ES-I3 (cell line): ENCODE measurements at regions not wholly inside any gene's neighbourhood (a gene's known extent, or its start where the extent isn't known, plus 50 kb on each side); places are given as distances from the start of the nearest gene placed in this dataset.
A peak's percentile ranks its signal among the peaks of the same experiment; 100 is the strongest.
"Not testable (repeated sequence)": the region's sequence is repeated elsewhere in the genome, so short reads cannot be mapped to it uniquely, and the experiment has no call there.

ENCODE experiments used
- H3K36me3 ChIP-seq: 2 replicates; pipeline ENCODE4 v1.6.1; 2013; ENCODE audit warnings: mild to moderate bottlenecking, low read length, control low read depth, moderate library complexity; ENCODE audit not compliant: insufficient read depth
- H3K4me1 ChIP-seq: 2 replicates; pipeline ENCODE4 v1.6.1; 2013; ENCODE audit warnings: mild to moderate bottlenecking, control low read depth, low read length; ENCODE audit not compliant: insufficient read depth
- H3K9ac ChIP-seq: 2 replicates; pipeline ENCODE4 v1.6.1; 2013; ENCODE audit warnings: low read depth, mild to moderate bottlenecking, low read length, moderate library complexity
- H3K9me3 ChIP-seq: 2 replicates; pipeline ENCODE4 v1.6.1; 2013; ENCODE audit warnings: mild to moderate bottlenecking, low read length, moderate library complexity; ENCODE audit not compliant: control insufficient read depth, insufficient read depth

DNA sequence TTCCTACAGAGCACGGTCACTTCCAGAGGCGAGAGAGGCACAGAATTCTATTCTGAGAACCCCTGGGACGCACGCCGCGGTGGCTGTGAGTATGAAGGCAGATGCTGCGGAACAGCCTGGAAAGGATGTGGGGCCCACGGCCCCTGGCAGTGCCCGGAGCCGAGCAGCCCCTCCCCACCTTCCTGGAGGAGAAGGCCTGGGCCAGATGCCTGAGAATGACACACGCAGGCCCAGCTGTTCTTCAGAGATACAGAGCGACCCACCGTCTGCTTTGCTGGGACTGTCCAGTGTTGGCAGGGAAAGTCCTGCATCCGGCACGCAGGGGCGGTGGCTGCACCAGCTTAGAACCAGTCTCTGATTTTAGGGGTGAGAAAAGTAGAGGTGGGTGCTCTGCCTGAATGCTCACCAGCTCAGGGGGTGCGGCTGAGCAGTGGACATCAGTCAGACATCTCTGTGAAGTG lies 116.7 kb upstream of the LPCAT1 start:
- no peaks in the 10 kb centered on the region for H3K36me3 ChIP-seq
- H3K9me3 ChIP-seq: no peaks in the 10 kb centered on the region
- peaks cover 11% of the 10 kb centered on the region for H3K4me1 ChIP-seq
- no peak overlapping the region for H3K9ac ChIP-seq

DNA sequence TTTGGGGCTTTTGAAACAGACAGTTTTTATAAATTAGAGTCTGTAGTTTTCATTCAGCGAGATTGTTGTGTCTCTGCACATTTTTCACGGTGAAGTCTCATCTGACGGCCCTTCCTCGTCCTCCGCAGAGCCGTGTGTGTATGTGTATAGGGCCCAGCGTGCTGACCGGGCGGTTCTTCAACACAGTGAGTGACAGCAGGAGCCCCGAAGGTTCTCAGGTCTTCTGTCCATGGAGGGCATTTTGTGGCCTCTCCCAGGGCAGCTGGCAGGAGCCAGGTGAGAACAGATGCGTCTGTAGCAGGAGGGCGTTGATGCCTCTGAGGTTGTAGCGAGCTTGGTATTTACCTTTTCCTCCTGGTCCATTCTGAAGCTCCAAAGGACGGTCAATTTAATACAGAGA lies 116.0 kb upstream of the LPCAT1 start:
- no peaks in the 10 kb centered on the region for H3K36me3 ChIP-seq
- no peak overlapping the region for H3K9ac ChIP-seq
- no peaks in the 10 kb centered on the region for H3K9me3 ChIP-seq
- H3K4me1 ChIP-seq: peaks cover 11% of the 10 kb centered on the region

DNA sequence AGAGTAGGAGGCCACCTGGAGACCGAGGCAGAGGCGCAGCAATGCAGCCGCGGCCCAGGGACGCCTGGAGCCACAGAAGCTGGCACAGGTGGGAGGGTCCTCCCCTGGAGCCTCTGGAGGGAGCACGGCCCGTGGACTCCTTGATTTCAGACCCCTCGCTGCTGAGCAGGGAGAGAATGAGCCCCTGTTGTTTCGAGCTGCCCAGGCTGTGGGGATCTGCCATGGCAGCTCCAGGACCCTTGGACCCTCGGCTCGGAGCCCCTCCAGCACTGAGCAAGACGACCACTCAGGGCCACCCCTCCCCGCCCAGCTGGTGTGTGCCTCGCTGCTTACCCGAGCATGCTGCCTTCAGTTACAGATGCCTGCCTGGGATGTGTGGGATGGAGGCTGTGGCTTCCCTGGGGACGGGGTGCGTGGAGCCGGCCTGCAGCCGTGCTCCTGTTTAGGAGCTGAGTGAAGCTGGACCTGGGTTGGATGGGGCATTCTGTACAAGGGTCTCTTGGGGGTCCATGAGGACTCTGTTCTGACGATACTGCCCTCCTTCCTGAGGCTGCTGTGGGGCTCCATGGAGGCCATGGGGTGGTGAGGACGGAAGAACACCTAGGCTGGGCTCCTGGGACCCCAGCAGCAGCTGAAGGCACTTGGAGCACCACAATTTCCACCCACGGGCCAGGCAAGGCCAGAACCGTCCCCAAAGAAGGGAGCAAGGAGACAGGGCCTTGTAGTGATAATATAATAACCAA lies 115.1 kb upstream of the LPCAT1 start:
- H3K9me3 ChIP-seq: no peaks in the 10 kb centered on the region
- H3K4me1 ChIP-seq: peaks cover 8% of the 10 kb centered on the region
- H3K36me3 ChIP-seq: no peaks in the 10 kb centered on the region
- H3K9ac ChIP-seq: no peak overlapping the region

DNA sequence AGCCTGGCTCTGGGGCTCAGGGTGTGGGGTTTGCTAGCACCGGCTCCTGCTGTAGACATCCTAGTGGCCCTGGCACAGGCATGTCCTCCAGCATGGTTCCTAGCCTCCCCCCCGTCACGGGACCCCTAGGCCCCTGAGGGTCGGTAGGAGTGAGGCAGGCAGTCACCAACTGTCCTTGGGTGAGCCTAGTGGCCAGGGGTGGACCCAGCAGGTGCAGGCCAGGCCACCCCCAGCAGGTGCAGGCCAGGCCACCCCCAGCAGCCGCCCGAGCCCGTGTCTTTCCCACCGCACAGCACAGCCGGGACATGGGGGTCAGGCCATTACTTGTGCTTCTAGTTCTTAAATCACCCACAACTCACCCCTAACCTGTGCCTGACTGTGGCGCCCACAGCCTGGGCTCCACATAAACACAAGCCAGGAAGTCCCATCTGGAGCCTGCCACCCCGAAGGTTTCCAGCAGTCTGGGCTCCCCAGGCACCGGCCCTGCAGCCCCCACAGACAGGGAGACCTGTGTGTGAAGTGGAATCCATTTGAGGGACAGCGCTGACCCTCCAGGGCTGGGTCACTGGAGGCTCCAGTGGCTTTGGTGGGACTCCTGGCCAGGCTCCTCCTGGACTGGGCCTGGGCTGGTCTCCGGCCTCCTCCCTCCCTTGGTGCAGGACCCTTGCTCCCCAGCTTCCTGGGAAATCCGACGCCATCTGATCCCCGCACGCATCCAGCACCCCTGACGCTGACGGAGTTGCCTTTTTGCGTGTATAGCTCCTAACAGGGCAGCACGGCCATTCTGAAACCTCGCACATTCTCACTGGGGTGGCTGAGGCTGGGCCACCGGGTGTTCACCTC lies 114.1 kb upstream of the LPCAT1 start:
- Histone ChIP-seq H3K9ac (no peak overlapping the region), H3K9me3 (no peaks in the 10 kb centered on the region), H3K4me1 (peaks cover 5% of the 10 kb centered on the region; the same call in 1 of the 2 replicates), H3K36me3 (no peaks in the 10 kb centered on the region)

DNA sequence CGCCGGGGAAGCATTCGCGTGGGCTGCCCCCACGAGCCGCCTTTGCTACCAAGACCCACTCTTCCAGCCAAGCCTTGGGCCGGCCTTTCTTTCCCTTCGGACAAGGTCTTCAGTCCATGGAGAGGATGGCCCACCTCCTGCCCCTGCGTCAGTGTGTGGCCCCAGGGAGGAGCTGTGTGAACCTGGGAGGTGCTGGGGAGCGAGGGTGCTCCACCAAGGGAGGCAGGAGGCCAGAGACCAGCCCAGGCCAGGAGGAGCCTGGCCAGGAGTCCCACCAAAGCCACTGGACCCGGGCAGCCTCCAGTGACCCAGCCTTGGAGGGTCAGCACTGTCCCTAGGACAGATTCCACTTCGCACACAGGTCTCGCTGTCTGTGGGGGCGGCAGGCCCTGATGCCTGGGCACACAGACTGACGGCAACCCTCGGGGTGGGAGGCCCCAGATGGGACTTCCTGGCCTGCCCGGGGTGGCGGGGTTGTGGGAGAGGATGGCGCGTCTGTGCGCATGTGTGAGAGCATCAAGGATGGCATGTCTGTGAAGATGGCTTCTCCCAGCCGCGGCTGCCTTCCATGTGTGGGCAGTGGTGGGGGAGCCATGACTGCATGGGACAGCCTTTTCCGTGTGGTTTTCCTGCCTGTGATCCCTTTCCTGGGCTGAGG lies 113.3 kb upstream of the LPCAT1 start:
- Histone ChIP-seq H3K4me1 (peaks cover 5% of the 10 kb centered on the region; the same call in 1 of the 2 replicates), H3K9ac (no peak overlapping the region), H3K9me3 (no peaks in the 10 kb centered on the region), H3K36me3 (no peaks in the 10 kb centered on the region)

DNA sequence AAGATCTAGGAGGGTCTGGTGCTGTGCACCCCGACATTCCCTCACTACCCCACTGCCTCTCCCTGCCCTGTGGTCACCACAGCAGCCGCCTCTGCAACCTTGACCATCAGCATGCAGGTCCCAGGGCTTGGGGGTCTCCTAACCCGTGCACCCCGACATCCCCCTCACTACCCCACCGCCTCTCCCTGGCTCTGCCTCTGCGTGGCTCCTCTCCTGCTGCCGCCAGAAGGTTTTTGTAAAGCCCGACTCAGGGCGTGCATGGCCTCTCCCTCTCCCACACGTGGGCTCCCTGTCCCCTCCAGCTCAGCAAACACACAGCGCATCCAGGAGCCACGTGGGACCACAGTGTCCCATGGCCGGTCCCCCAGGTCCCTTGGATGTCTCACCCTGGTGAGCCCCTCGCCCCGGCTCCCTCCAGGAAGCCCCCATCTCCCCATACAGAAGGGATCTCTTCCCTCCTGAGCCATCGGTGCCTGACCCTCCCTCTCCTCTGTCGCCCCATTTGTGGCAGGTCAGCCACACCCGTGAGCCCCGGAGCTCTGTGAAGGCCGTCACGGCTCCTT lies 112.5 kb upstream of the LPCAT1 start:
- not testable (repeated sequence) for H3K36me3 ChIP-seq, H3K4me1 ChIP-seq, H3K9ac ChIP-seq, H3K9me3 ChIP-seq

DNA sequence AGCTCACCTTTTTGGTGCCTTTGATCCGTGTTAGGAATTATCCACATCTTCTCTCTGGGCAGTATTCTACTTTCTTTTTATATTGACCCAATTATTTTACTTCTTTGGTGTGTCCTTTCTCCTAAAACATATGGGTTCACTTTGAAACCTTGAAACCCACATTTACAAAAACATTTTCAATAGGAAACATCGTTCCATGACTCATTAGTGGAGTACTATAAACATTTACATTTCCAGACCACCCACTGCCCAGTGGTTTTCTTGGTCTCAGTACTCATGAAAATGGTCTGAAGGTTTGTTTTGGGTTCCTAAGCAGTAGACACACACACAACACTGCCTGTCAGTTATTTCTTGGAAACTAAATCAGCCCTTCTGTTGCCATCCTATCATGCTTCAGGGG lies 111.7 kb upstream of the LPCAT1 start:
- H3K36me3 ChIP-seq, H3K9ac ChIP-seq, H3K9me3 ChIP-seq, H3K4me1 ChIP-seq: not testable (repeated sequence)

DNA sequence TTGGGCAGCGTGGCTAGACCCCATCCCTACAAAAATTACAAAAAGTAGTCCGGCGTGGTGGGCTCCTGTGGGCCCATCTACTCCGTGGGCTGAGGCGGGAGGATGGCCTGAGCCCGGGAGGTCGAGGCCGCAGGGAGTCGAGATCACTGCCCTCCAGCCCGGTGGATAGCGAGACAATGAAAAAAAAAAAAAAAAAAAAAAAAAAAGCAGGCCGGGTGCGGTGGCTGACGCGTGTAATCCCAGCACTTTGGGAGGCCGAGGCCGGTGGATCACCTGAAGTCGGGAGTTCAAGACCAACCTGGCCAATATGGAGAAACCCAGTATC lies 110.5 kb upstream of the LPCAT1 start:
- H3K36me3 ChIP-seq: no peaks in the 10 kb centered on the region
- peak overlapping the region; percentile 80 for H3K9ac ChIP-seq

DNA sequence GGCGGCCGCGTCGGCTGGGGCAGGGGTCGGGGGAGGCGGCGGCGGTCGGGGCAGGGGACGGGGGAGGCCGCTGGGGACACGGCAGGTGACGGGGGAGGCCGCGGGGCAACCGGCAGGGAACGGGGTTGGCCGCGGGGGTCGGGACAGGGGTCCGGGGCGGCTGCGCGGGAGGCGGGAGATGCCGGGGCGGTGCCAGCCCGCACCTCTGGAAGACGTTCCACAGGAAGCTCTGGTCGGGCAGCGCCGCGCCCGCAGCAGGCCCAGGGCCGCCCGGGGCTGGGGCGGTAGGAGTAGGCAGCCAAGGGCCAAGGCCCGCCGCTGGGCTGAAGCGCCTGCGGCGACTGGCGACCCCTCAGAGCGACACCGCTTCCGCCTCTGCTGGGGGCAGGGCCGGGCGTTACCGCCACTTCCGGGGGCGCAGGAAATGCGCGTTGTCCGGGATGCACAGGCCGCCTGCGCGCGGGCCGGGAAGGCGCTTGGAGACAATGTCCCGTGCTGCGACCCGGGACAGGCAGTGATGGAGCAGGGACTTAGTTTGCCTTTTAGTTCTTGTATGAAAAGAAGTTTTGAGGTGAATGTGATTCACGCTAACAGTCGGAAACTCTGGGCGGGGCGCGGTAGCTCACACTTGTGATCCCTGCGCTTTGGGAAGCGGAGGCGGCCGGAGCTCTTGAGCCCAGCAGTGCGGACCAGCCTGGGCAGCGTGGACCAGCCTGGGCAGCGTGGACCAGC lies 110.0 kb upstream of the LPCAT1 start:
- H3K4me1 ChIP-seq: no peaks in the 10 kb centered on the region

More for the DNA sequence above, 110.5 kb upstream of the LPCAT1 start:
- H3K4me1 ChIP-seq: no peaks in the 10 kb centered on the region
- H3K9me3 ChIP-seq: no peaks in the 10 kb centered on the region

DNA sequence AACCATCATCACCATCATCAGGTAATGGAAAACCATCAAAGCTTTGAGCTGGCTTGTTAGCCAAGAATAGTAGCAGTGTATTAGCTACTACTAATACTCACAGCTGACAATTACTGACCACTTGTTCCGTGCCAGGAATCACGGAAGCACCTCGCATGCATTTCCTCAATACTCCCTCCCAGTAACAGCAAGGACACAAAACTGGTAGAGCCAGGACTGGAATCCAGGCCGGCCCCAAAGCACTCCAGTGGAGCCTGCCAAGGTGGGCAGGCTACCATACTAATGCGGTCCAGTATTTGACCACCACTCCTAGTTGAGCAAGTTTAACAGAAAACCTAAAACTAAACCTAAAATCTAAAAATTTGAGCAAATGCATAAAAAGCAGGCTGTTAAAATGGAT lies 107.2 kb upstream of the LPCAT1 start:
- H3K36me3 ChIP-seq, H3K4me1 ChIP-seq, H3K9ac ChIP-seq, H3K9me3 ChIP-seq: not testable (repeated sequence)

More for the DNA sequence above, 110.0 kb upstream of the LPCAT1 start:
- Histone ChIP-seq H3K36me3 (no peaks in the 10 kb centered on the region), H3K9me3 (no peaks in the 10 kb centered on the region), H3K9ac (peak overlapping the region; percentile 80)

DNA sequence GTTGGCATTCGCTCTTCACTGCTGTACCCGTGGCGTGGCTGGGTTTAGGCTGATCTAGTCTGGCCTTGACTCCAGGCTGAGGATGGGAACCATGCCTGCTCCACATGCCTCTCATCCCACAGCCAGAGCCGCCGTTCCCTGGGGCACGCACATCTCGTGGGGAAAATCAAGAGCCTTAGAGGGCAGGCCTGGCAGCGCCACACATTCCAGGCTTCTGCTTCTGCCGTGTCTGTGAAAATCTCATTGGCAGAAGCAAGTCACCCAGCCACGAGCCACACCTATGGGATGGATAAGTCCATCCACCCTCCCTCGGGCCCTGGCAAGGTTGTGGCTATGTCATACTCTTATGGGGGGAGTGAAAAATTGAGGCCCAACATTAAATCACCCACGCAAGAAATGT lies 102.6 kb upstream of the LPCAT1 start:
- not testable (repeated sequence) for H3K9me3 ChIP-seq, H3K4me1 ChIP-seq, H3K9ac ChIP-seq, H3K36me3 ChIP-seq

DNA sequence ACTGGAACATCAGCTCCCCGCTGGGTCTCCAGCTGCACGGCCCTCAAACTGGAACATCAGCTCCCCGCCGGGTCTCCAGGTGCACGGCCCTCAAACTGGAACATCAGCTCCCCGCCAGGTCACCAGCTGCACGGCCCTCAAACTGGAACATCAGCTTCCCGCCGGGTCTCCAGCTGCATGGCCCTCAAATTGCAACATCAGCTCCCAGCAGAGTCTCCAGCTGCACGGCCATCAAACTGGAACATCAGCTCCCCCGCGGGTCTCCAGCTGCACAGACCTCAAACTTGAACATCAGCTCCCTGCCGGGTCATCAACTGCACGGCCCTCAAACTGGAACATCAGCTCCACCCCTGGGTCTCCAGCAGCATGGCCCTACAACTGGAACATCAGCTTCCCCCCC lies 95.8 kb upstream of the LPCAT1 start:
- not testable (repeated sequence) for H3K36me3 ChIP-seq, H3K9me3 ChIP-seq, H3K9ac ChIP-seq, H3K4me1 ChIP-seq

DNA sequence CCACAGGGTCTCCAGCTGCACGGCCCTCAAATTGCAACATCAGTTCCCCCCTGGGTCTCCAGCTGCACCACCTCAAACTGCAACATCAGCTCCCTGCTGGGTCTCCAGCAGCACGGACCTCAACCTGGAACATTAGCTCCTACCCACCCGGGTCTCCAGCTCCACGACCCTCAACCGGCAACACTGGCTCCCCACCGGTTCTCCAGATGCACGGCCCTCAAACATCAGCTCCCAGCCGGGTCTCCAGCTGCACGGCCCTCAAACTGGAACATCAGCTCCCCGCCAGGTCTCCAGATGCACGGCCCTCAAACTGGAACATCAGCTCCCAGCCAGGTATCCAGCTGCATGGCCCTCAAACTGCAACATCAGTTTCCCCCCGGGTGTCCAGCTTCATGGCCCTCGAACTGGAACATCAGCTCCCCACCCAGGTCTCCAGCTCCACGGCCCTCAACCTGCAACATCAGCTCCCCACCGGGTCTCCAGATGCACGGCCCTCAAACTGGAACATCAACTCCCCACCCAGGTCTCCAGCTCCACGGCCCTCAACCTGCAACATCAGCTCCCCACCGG lies 94.6 kb upstream of the LPCAT1 start:
- H3K36me3 ChIP-seq: not testable (repeated sequence)

DNA sequence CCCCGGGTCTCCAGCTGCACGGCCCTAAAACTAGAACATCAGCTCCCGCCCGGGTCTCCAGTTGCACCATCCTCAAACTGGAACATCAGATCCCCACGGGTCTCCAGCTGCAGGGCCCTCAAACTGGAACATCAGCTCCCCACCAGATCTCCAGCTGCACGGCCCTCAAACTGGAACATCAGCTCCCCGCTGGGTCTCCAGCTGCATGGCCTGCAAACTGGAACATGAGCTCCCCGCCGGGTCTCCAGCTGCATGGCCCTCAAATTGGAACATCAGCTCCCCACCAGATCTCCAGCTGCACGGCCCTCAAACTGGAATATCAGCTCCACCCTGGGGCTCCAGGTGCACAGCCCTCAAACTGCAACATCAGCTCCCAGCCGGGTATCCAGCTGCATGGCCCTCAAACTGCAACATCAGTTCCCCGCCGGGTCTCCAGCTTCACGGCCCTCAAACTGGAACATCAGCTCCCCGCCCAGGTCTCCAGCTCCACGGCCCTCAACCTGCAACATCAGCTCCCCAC lies 93.5 kb upstream of the LPCAT1 start:
- H3K4me1 ChIP-seq, H3K36me3 ChIP-seq, H3K9ac ChIP-seq, H3K9me3 ChIP-seq: not testable (repeated sequence)

More for the DNA sequence above, 94.6 kb upstream of the LPCAT1 start:
- H3K4me1 ChIP-seq, H3K9me3 ChIP-seq, H3K9ac ChIP-seq: not testable (repeated sequence)
